C4-2B (cell line): ENCODE measurements at regions not wholly inside any gene's neighbourhood (a gene's known extent, or its start where the extent isn't known, plus 50 kb on each side); places are given as distances from the start of the nearest gene placed in this dataset.

Experiments used
- H3K27ac ChIP-seq: fragments of 450-650 bp; 2 replicates; pipeline ENCODE4 v1.5.1; 2017
- ZFX ChIP-seq: fragments of 450-650 bp; IDR thresholded peaks from 2 replicates; pipeline ENCODE4 v1.6.1; 2017
- TF ChIP-seq, protein P1 (sequence below): fragments of 450-650 bp; conservative IDR thresholded peaks from 2 replicates; pipeline ENCODE4 v1.5.1; 2017; ENCODE audit warnings: mild to moderate bottlenecking

DNA sequence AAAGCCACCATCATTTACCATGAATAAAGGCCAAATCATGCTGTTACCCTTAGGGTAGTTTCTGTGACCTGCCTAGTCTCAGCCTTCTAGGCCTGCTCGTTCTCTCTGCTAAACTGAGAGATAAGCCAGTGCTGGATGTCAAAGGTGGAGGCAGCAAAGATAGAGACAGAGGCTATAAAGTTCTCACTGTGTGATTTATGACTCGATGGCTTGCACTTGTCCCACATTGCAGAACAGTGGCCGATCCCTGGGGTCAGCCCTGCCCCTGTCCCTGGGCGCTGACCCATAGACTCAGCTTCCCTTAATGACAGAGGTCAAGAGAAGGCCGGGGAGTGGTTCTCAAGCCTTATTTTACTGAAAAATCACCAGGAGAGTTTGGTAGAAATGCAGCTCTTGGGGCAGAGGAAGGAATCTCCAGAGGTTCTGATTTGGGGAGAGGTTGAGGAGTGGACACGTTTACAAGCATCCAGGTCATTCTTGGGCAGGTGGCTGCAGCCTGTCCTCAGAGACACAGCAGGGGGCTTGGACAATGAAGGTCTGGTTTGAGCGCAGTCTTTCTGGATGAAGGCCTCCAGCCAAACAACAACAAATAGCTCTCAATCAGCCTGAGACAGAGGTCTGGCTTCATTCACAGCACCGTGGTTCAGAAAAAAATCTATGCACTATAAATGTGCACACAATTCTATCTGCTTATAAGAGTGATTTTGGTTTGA lies 143.5 kb downstream of the ACKR3 start:
- TF ChIP-seq, protein P1, sequence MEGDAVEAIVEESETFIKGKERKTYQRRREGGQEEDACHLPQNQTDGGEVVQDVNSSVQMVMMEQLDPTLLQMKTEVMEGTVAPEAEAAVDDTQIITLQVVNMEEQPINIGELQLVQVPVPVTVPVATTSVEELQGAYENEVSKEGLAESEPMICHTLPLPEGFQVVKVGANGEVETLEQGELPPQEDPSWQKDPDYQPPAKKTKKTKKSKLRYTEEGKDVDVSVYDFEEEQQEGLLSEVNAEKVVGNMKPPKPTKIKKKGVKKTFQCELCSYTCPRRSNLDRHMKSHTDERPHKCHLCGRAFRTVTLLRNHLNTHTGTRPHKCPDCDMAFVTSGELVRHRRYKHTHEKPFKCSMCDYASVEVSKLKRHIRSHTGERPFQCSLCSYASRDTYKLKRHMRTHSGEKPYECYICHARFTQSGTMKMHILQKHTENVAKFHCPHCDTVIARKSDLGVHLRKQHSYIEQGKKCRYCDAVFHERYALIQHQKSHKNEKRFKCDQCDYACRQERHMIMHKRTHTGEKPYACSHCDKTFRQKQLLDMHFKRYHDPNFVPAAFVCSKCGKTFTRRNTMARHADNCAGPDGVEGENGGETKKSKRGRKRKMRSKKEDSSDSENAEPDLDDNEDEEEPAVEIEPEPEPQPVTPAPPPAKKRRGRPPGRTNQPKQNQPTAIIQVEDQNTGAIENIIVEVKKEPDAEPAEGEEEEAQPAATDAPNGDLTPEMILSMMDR, result no peak
- TF ChIP-seq ZFX, result no peak
- no peak overlapping the region for H3K27ac ChIP-seq

DNA sequence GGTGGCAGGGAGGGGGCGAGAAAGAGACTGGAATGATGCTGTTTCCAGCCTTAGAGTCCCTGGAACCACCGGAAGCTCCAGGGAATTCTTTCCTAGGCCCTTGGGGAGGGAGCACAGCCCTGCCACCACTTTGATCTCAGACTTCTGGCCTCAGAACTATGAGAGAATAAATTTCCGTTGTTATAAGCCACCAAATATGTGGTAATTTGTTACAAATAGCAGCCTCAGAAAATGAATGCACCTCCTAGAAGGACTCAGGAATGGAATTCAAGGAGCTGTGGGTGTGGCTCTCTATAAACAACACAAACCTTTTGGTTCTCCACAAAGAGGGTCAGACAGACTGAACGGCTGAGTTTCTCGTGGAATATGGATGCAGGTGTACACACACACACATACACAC lies 144.5 kb downstream of the ACKR3 start:
- no peak for TF ChIP-seq ZFX
- TF ChIP-seq, protein P1, result no peak
- no peak overlapping the region for H3K27ac ChIP-seq

DNA sequence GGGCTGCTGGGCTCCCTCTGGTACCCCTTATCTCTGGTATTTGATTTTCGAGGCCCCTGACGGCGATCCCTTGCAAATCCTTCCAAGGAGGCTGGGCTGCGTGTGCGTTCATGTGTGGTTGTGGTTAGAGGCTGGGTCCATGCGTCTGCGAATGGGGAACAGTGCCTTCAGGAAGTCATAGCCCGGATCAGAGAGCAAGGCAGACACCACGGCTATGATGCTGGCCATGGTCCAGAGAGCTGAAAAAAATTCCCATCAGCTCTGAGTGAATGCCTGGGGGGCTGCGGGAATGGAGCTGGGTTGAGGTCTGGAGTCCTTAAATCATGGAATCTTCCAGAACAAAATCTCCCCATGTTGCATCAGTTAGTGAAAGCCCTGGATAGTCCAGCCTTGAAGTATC lies 145.5 kb downstream of the ACKR3 start:
- H3K27ac ChIP-seq, result no peak overlapping the region
- TF ChIP-seq ZFX, result no peak
- TF ChIP-seq, protein P1, result no peak

DNA sequence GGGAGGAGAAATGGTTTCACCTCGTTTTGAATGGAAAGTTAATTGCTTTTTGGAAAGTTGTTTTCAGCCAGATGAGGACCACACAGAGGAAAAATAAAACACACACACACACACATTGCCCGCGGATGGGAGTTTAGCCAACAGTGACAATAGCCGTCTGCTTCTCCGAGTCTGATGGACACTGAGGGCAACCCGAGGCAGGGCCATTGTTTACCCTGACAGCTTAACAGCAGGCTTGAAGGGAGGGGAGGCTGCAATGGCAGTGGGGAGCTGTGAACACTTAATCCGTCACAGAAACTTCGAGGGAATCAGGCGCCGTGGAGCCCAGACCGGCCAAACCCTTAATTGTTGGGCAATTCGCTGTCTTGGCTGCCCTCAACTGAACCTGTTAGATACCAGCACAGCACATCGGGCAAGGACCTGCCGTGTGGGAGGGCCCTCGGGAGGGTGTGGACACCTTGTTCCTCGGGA lies 145.9 kb downstream of the ACKR3 start:
- H3K27ac ChIP-seq, result no peak overlapping the region
- TF ChIP-seq ZFX, result no peak
- TF ChIP-seq, protein P1, result no peak

DNA sequence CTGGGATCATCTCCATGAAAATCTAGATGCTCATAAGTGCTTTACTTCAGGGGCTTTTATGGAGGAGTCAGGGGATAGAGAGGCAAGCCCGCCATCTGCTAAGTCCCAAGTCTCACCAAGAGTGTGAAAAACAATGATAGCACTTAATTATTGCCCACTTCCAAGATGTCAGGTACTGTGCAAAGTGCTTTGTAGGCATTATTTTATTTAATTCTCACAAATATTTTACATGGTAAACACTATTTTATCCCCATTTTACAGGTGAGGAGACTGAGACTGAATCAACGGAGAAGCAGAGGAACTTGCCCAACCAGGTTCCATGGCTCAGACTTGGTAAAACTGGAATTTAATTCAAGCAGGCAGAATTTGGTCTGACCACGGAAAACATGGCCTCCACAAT lies 147.5 kb downstream of the ACKR3 start:
- TF ChIP-seq, protein P1, result no peak
- TF ChIP-seq ZFX, result no peak
- no peak overlapping the region for H3K27ac ChIP-seq

DNA sequence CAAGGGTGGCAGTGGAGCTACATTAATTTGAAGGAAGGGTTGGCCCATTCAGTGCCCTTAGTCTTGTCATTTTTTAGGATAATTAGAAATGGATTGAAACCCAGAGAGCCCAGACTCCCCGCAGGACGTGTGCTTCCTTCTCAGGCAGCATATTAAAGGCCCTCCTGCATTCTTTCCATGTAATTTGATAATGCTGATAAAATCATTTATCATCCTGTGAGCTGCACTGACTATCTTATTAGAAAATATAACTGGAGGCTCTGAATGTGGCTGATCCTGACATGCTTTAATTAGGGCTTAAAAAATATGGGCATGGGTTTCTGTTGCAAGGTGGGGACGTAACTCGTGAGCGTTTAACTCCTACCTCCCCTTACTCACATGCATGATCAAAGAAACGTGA lies 148.1 kb downstream of the ACKR3 start:
- no peak overlapping the region for H3K27ac ChIP-seq
- no peak for TF ChIP-seq ZFX
- TF ChIP-seq, protein P1, result no peak

DNA sequence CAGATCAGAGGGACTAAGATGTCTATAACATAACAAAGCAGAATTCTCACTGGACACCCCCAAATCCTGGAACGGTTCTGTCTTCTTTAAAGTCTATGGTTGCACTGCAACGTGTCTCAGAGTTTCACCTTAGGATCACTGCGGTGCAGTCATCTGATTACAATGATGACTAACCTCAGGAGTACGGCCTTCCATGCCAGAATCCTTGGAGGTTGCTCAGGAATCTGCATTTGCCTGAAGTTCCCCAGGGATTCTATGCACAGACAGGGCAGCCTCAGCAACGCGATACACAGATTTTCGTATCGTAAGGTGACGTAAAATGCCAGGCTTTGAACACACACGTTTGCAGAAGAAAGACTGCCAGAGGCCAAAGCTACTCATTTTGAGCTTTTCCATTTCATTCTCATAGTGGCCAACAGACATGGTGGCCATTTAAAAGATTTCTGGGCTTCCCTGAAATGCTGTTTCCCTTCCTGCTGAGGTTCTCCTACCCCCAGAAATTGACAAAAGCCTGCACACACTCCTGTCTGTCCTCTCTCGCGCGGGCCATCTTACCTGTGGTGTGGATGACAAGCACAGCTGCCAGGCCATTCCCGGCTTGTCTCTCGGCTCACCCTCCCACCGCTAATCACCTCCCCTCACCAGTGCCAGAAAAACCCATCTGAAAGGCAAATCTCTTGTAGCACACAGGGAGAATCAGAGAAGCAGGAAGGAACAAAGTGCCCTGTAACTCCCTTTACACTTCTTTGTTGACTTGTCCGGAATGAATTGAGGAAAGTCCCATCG lies 148.8 kb downstream of the ACKR3 start:
- no peak for TF ChIP-seq ZFX
- TF ChIP-seq, protein P1, result no peak

More for the DNA sequence above, 148.8 kb downstream of the ACKR3 start:
- no peak overlapping the region for H3K27ac ChIP-seq
